Fibroblast of skin of left quadriceps (primary cell): ENCODE measurements at regions not wholly inside any gene's neighbourhood (a gene's known extent, or its start where the extent isn't known, plus 50 kb on each side); places are given as distances from the start of the nearest gene placed in this dataset.
"Not testable (repeated sequence)": the region's sequence is repeated elsewhere in the genome, so short reads cannot be mapped to it uniquely, and the experiment has no call there.

Experiments used
- DNase-seq, 2 experiments: peaks; one replicate each; pipeline ENCODE4 v3.0.0-alpha.2; 2013; ENCODE audit warnings: low read depth in 2 of 2

GRCh38 chr7:15054304-15054703 is 151.8 kb upstream of the DGKB start:
- DNase-seq, result not testable (repeated sequence)

GRCh38 chr7:15049157-15049556 is 146.6 kb upstream of the DGKB start:
- DNase-seq, result no peak

GRCh38 chr7:15046861-15047260 is 144.3 kb upstream of the DGKB start:
- DNase-seq, result no peak

- no peak for DNase-seq
Observed at GRCh38 chr7:15043931-15044330, 141.4 kb upstream of the DGKB start.

- DNase-seq, result no peak
Observed at GRCh38 chr7:15042285-15043065, 139.9 kb upstream of the DGKB start.

- DNase-seq, result no peak
Observed at GRCh38 chr7:15041226-15041625, 138.7 kb upstream of the DGKB start.

GRCh38 chr7:15035814-15036213 is 133.3 kb upstream of the DGKB start:
- no peak for DNase-seq

GRCh38 chr7:15033039-15033438 is 130.5 kb upstream of the DGKB start:
- DNase-seq, result no peak

GRCh38 chr7:15018981-15019380 is 116.4 kb upstream of the DGKB start:
- DNase-seq, result no peak

GRCh38 chr7:15016766-15017165 is 114.2 kb upstream of the DGKB start:
- peak in 1 of 2 experiments; percentile 7 for DNase-seq

- DNase-seq, result no peak
Observed at GRCh38 chr7:15016315-15016667, 113.7 kb upstream of the DGKB start.

- DNase-seq, result peak; percentile 54 to 62
Observed at GRCh38 chr7:15015545-15016314, 113.2 kb upstream of the DGKB start.

- DNase-seq, result no peak
Observed at GRCh38 chr7:15012135-15012534, 109.6 kb upstream of the DGKB start.

- DNase-seq, result no peak
Observed at GRCh38 chr7:15011289-15011688, 108.7 kb upstream of the DGKB start.

GRCh38 chr7:15007507-15007906 is 105.0 kb upstream of the DGKB start:
- no peak for DNase-seq

- DNase-seq, result no peak
Observed at GRCh38 chr7:15005672-15006071, 103.1 kb upstream of the DGKB start.

- no peak for DNase-seq
Observed at GRCh38 chr7:15000157-15000556, 97.6 kb upstream of the DGKB start.

- DNase-seq, result no peak
Observed at GRCh38 chr7:14999331-14999730, 96.8 kb upstream of the DGKB start.

GRCh38 chr7:14995774-14996173 is 93.2 kb upstream of the DGKB start:
- DNase-seq, result no peak

- peak; percentile 23 to 28 for DNase-seq
Observed at GRCh38 chr7:14988941-14989340, 86.4 kb upstream of the DGKB start.

- DNase-seq, result no peak
Observed at GRCh38 chr7:14978687-14979086, 76.1 kb upstream of the DGKB start.

- no peak for DNase-seq
Observed at GRCh38 chr7:14974688-14975087, 72.1 kb upstream of the DGKB start.

- no peak for DNase-seq
Observed at GRCh38 chr7:14973712-14974428, 71.3 kb upstream of the DGKB start.
